HL-60 (cell line): ENCODE measurements at regions not wholly inside any gene's neighbourhood (a gene's known extent, or its start where the extent isn't known, plus 50 kb on each side); places are given as distances from the start of the nearest gene placed in this dataset.

Experiments
- POLR2AphosphoS5 ChIP-seq: IDR thresholded peaks from 2 replicates; pipeline ENCODE4 v1.6.1; 2012; ENCODE audit warnings: low read depth
- SPI1 ChIP-seq: IDR thresholded peaks from 2 replicates; pipeline ENCODE4 v1.6.1; 2012; ENCODE audit warnings: low read depth, mild to moderate bottlenecking, borderline replicate concordance
- TF ChIP-seq, protein P1 (sequence below): IDR thresholded peaks from 2 replicates; pipeline ENCODE4 v1.6.1; 2012; ENCODE audit warnings: low read depth; ENCODE audit not compliant: insufficient replicate concordance
- TF ChIP-seq, protein P2 (sequence below): IDR thresholded peaks from one replicate; pipeline ENCODE4 v1.5.1; 2011; ENCODE audit warnings: low read length, control low read depth, inconsistent platforms; ENCODE audit not compliant: insufficient read depth

DNA sequence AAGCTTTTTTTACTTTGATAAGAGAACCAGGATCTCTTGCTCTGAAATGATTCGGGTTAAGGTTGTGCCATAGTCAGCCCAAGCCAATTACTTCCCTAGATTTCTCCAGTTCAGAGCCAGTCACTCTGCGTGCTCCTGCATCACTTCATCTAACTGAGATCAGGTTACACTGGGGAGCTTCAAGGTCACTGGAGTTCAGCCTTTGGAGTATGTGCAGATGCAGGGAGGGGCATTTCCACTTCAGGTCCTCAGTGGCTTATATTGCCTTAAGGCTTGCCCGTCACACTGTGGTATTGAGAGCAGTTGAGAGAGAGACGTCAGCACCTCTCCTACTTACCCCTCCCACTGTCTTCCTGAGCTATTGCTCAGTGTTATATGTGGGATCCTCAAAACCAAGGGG is 317.8 kb downstream of the EPHA4 start:
- TF ChIP-seq POLR2AphosphoS5: no peak
- TF ChIP-seq, protein P1, sequence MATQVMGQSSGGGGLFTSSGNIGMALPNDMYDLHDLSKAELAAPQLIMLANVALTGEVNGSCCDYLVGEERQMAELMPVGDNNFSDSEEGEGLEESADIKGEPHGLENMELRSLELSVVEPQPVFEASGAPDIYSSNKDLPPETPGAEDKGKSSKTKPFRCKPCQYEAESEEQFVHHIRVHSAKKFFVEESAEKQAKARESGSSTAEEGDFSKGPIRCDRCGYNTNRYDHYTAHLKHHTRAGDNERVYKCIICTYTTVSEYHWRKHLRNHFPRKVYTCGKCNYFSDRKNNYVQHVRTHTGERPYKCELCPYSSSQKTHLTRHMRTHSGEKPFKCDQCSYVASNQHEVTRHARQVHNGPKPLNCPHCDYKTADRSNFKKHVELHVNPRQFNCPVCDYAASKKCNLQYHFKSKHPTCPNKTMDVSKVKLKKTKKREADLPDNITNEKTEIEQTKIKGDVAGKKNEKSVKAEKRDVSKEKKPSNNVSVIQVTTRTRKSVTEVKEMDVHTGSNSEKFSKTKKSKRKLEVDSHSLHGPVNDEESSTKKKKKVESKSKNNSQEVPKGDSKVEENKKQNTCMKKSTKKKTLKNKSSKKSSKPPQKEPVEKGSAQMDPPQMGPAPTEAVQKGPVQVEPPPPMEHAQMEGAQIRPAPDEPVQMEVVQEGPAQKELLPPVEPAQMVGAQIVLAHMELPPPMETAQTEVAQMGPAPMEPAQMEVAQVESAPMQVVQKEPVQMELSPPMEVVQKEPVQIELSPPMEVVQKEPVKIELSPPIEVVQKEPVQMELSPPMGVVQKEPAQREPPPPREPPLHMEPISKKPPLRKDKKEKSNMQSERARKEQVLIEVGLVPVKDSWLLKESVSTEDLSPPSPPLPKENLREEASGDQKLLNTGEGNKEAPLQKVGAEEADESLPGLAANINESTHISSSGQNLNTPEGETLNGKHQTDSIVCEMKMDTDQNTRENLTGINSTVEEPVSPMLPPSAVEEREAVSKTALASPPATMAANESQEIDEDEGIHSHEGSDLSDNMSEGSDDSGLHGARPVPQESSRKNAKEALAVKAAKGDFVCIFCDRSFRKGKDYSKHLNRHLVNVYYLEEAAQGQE: no peak
- TF ChIP-seq, protein P2, sequence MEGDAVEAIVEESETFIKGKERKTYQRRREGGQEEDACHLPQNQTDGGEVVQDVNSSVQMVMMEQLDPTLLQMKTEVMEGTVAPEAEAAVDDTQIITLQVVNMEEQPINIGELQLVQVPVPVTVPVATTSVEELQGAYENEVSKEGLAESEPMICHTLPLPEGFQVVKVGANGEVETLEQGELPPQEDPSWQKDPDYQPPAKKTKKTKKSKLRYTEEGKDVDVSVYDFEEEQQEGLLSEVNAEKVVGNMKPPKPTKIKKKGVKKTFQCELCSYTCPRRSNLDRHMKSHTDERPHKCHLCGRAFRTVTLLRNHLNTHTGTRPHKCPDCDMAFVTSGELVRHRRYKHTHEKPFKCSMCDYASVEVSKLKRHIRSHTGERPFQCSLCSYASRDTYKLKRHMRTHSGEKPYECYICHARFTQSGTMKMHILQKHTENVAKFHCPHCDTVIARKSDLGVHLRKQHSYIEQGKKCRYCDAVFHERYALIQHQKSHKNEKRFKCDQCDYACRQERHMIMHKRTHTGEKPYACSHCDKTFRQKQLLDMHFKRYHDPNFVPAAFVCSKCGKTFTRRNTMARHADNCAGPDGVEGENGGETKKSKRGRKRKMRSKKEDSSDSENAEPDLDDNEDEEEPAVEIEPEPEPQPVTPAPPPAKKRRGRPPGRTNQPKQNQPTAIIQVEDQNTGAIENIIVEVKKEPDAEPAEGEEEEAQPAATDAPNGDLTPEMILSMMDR: no peak
- no peak for TF ChIP-seq SPI1
